HG03060 (cell line): ENCODE measurements at regions not wholly inside any gene's neighbourhood (a gene's known extent, or its start where the extent isn't known, plus 50 kb on each side); places are given as distances from the start of the nearest gene placed in this dataset.

Experiments
- ATAC-seq: cut with Tn5 transposase; IDR thresholded peaks from one replicate; pipeline ENCODE4 v1.9.1; 2021; ENCODE audit warnings: low read depth, moderate number of reproducible peaks; ENCODE audit not compliant: unreplicated experiment

GRCh38 chr10:79012567-79012966, 56.2 kb upstream of the ZMIZ1 start:
- no peak for ATAC-seq

GRCh38 chr10:79013406-79013987, 55.3 kb upstream of the ZMIZ1 start:
- no peak for ATAC-seq

- no peak for ATAC-seq
Observed at GRCh38 chr10:79014796-79015195, 54.0 kb upstream of the ZMIZ1 start.

GRCh38 chr10:79017882-79018520, 50.8 kb upstream of the ZMIZ1 start:
- ATAC-seq, result no peak

GRCh38 chr10:79018521-79019011, 50.2 kb upstream of the ZMIZ1 start:
- no peak for ATAC-seq
